Activated B cell treated with CpG ODN at 0.5 μM for 24 hours (primary cell): ENCODE measurements at regions not wholly inside any gene's neighbourhood (a gene's known extent, or its start where the extent isn't known, plus 50 kb on each side); places are given as distances from the start of the nearest gene placed in this dataset.

Source experiments
- ATAC-seq: fragments of 200-7000 bp; cut with Tn5 transposase; one replicate; pipeline ENCODE4 v1.10.0; 2021; ENCODE audit warnings: low read depth, mild to moderate bottlenecking, moderate library complexity
- CTCF ChIA-PET: fragments of 350-600 bp; sonication (Branson Sonifier 250); formaldehyde crosslinking; loops from one replicate; lab custom pipeline; 2021; ENCODE audit warnings: antibody characterized with exemption; lab: Charles Lee
- POLR2A ChIA-PET: fragments of 350-600 bp; sonication (Branson Sonifier 250); formaldehyde crosslinking; loops from one replicate; lab custom pipeline; 2021; ENCODE audit warnings: antibody characterized with exemption; lab: Charles Lee
- DNase-seq: peaks from one replicate; pipeline ENCODE4 v3.0.0; 2022
- H3K27ac Mint-ChIP-seq: one replicate; pipeline ENCODE4 v1.8.0; 2020; ENCODE audit warnings: mixed read lengths
- H3K27me3 Mint-ChIP-seq: one replicate; pipeline ENCODE4 v1.8.0; 2021; ENCODE audit warnings: mixed read lengths
- H3K36me3 Mint-ChIP-seq: one replicate; pipeline ENCODE4 v1.8.0; 2021; ENCODE audit warnings: low read depth, mixed read lengths
- H3K4me1 Mint-ChIP-seq: one replicate; pipeline ENCODE4 v1.8.0; 2021; ENCODE audit warnings: mixed read lengths
- H3K4me3 Mint-ChIP-seq: one replicate; pipeline ENCODE4 v1.8.0; 2020; ENCODE audit warnings: mild to moderate bottlenecking, mixed read lengths
- H3K9me3 Mint-ChIP-seq: one replicate; pipeline ENCODE4 v1.8.0; 2020; ENCODE audit warnings: mixed read lengths
- intact Hi-C: fragments of 100-400 bp; cut with micrococcal nuclease; formaldehyde crosslinking; loops from one replicate; pipeline ENCODE4 v1.15.1; 2024
- TF ChIP-seq, protein P1 (sequence below): fragments of 200-600 bp; IDR thresholded peaks from one replicate; pipeline ENCODE4 v1.8.0; 2022; ENCODE audit warnings: antibody characterized with exemption, mild to moderate bottlenecking

DNA sequence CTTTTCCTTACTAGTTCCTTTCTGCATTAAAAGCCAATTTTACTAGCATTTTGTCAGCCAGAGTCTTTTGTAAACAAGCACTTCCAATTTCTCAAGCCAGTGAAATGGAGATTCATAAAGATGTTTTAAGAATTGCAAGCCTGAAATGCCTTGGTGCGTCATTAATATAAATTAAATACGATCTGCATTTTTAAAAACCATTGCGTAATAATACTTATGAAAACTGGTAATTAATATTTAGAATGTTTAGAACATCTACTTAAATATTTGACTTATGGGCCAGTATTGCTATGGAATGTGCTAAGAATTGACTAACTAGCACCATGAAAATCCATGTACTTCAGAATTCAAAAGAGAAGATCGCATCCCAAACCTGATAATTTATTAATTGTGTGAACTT is 89.1 kb upstream of the PROX1 start:
- H3K4me1 Mint-ChIP-seq = no peaks in the 10 kb centered on the region
- no peak for ATAC-seq
- intact Hi-C loops = no loop called here
- DNase-seq = no peak
- H3K27ac Mint-ChIP-seq = no peak overlapping the region
- no peaks in the 10 kb centered on the region for H3K36me3 Mint-ChIP-seq
- TF ChIP-seq, protein P1, sequence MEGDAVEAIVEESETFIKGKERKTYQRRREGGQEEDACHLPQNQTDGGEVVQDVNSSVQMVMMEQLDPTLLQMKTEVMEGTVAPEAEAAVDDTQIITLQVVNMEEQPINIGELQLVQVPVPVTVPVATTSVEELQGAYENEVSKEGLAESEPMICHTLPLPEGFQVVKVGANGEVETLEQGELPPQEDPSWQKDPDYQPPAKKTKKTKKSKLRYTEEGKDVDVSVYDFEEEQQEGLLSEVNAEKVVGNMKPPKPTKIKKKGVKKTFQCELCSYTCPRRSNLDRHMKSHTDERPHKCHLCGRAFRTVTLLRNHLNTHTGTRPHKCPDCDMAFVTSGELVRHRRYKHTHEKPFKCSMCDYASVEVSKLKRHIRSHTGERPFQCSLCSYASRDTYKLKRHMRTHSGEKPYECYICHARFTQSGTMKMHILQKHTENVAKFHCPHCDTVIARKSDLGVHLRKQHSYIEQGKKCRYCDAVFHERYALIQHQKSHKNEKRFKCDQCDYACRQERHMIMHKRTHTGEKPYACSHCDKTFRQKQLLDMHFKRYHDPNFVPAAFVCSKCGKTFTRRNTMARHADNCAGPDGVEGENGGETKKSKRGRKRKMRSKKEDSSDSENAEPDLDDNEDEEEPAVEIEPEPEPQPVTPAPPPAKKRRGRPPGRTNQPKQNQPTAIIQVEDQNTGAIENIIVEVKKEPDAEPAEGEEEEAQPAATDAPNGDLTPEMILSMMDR = no peak
- no peak overlapping the region for H3K4me3 Mint-ChIP-seq
- POLR2A ChIA-PET = no interaction called here
- peaks cover 3% of the 10 kb centered on the region for H3K27me3 Mint-ChIP-seq
- H3K9me3 Mint-ChIP-seq = peaks cover 2% of the 10 kb centered on the region
- CTCF ChIA-PET = no interaction called here

DNA sequence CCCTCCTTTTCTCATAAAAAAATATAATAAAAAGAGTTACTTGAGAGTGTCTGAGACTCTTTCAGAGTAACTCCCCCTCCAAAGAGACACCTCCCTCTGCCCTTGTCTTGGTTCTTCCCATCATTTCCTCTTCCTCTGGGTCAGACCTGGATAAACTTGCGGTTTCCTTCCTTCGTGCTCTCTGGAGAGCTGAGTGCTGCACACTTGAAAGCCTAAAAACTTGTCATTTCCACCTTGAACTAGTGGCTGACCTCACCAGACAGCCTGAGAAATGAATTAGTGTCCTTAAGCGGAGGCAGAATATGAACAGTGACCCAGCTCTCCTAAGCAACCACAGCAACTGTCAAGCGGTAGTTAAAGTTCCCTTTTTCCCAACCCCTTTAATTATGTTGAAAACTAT is 88.4 kb upstream of the PROX1 start:
- TF ChIP-seq, protein P1 = no peak
- ChIA-PET POLR2A (no interaction called here), CTCF (no interaction called here)
- intact Hi-C loops = no loop called here
- Mint-ChIP-seq H3K4me1 (no peaks in the 10 kb centered on the region), H3K4me3 (no peak overlapping the region), H3K27me3 (peaks cover 3% of the 10 kb centered on the region), H3K36me3 (no peaks in the 10 kb centered on the region), H3K9me3 (peaks cover 2% of the 10 kb centered on the region), H3K27ac (no peak overlapping the region)
- DNase-seq = no peak
- ATAC-seq = no peak

DNA sequence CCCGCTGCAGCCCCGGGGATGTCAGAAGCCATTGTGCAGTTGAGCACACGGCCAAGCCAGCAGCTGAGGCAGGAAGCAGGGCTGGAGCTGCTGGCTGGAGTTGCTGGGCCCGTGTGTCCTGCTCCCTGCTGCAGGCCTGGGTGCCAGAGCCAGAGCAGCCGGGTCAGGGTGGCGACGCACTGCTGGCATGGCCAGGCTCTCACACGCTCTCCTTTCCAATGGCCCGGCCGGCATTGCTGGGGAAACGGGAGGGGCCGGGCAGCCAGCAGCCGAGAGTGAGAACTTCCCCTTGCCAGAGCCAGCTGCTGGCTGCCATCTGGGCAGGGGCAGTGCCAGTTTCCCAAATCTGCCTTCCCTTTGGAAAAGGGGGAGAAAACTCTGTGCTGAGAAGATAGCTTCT is 82.4 kb upstream of the PROX1 start:
- intact Hi-C loops = no loop called here
- Mint-ChIP-seq H3K27me3 (no peaks in the 10 kb centered on the region), H3K27ac (no peak overlapping the region), H3K36me3 (no peaks in the 10 kb centered on the region), H3K4me3 (no peak overlapping the region), H3K4me1 (no peaks in the 10 kb centered on the region), H3K9me3 (no peaks in the 10 kb centered on the region)
- TF ChIP-seq, protein P1 = no peak
- ATAC-seq (no peak), DNase-seq (no peak)
- ChIA-PET CTCF (no interaction called here), POLR2A (no interaction called here)

DNA sequence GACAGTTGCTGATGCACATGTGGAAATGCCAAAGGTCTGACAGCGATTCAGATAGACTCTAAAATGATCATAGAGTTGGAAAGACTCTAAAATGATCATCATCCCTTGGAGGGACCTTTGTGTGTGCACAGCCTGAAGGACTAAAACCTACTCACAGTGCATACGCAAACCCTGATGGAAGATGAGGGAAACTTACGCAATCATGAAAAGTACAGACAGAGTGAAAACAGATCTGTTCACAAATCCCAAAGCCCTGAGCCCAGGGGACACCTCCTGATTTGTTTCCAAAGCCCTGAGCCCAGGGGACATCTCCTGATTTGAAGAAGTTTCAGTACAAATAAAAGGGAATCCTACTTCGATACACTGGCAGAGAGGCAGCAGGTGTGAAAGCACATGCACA is 79.3 kb upstream of the PROX1 start:
- no peak overlapping the region for H3K27ac Mint-ChIP-seq
- ATAC-seq = no peak
- no peaks in the 10 kb centered on the region for H3K4me1 Mint-ChIP-seq
- intact Hi-C loops = no loop called here
- H3K27me3 Mint-ChIP-seq = peaks cover 2% of the 10 kb centered on the region
- CTCF ChIA-PET = no interaction called here
- POLR2A ChIA-PET = no interaction called here
- H3K36me3 Mint-ChIP-seq = no peaks in the 10 kb centered on the region
- no peaks in the 10 kb centered on the region for H3K9me3 Mint-ChIP-seq
- H3K4me3 Mint-ChIP-seq = no peak overlapping the region
- DNase-seq = no peak
- TF ChIP-seq, protein P1 = no peak

DNA sequence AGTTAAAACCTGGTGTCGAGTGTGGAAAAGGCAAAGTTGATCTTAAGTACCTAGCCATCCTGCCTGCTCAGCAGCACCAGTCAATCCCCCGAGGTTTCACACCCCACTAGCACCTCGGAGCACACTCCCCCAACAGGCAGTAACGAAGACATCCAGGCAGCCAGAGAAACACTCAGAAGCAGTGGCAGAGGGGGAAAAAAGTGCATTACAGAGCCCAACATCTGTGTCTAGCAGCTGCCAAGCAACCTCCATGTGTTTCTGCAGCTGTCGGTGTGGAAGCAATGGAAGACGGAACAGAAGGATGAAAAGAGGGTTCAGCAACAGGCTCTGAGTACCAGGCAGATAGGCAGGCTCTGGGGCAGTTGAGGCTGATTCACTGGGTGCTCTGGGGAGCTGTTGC is 73.4 kb upstream of the PROX1 start:
- Mint-ChIP-seq H3K4me1 (no peaks in the 10 kb centered on the region), H3K27me3 (peaks cover 2% of the 10 kb centered on the region), H3K36me3 (no peaks in the 10 kb centered on the region), H3K4me3 (no peak overlapping the region), H3K27ac (no peak overlapping the region), H3K9me3 (no peaks in the 10 kb centered on the region)
- intact Hi-C loops = no loop called here
- ChIA-PET POLR2A (no interaction called here), CTCF (no interaction called here)
- ATAC-seq (no peak), DNase-seq (no peak)
- TF ChIP-seq, protein P1 = no peak
